Smooth muscle cell (in vitro differentiated cells): ENCODE measurements at regions not wholly inside any gene's neighbourhood (a gene's known extent, or its start where the extent isn't known, plus 50 kb on each side); places are given as distances from the start of the nearest gene placed in this dataset.
A peak's percentile ranks its signal among the peaks of the same experiment; 100 is the strongest.

ENCODE experiments used
- DNase-seq: peaks from one replicate; lab custom pipeline; 2025; ENCODE audit not compliant: unreplicated experiment; lab: John Stamatoyannopoulos, UW
- H2AFZ ChIP-seq: fragments of 200-600 bp; sonication (generic); 2 replicates; pipeline ENCODE4 v1.6.0; 2016; ENCODE audit warnings: antibody characterized with exemption, low read depth, mild to moderate bottlenecking
- H3F3A ChIP-seq: fragments of 200-600 bp; sonication (generic); 2 replicates; pipeline ENCODE4 v1.6.0; 2017; ENCODE audit warnings: antibody characterized with exemption, low read depth
- H3K27ac ChIP-seq: fragments of 200-600 bp; sonication (generic); 2 replicates; pipeline ENCODE4 v1.5.1; 2016; ENCODE audit warnings: low read depth, mild to moderate bottlenecking
- H3K27me3 ChIP-seq: fragments of 200-600 bp; sonication (generic); 2 replicates; pipeline ENCODE4 v1.6.1; 2016; ENCODE audit warnings: low read depth, mild to moderate bottlenecking
- H3K36me3 ChIP-seq: fragments of 200-600 bp; sonication (generic); 2 replicates; pipeline ENCODE4 v1.5.1; 2016; ENCODE audit warnings: low read depth
- H3K4me1 ChIP-seq: fragments of 200-600 bp; sonication (generic); 2 replicates; pipeline ENCODE4 v1.5.1; 2016; ENCODE audit warnings: low read depth
- H3K4me2 ChIP-seq: fragments of 200-600 bp; sonication (generic); 2 replicates; pipeline ENCODE4 v1.6.0; 2016; ENCODE audit warnings: mild to moderate bottlenecking
- H3K4me3 ChIP-seq: fragments of 200-600 bp; sonication (generic); 2 replicates; pipeline ENCODE4 v1.5.1; 2016; ENCODE audit warnings: mild to moderate bottlenecking
- H3K79me2 ChIP-seq: fragments of 200-600 bp; sonication (generic); 2 replicates; pipeline ENCODE4 v1.6.0; 2016; ENCODE audit warnings: low read depth, mild to moderate bottlenecking
- H3K9ac ChIP-seq: fragments of 200-600 bp; sonication (generic); 2 replicates; pipeline ENCODE4 v1.6.0; 2016; ENCODE audit warnings: low read depth
- H3K9me3 ChIP-seq: fragments of 200-600 bp; sonication (generic); replicated peaks from 2 replicates; pipeline ENCODE4 v1.5.1; 2016; ENCODE audit warnings: low read depth
- H4K20me1 ChIP-seq: fragments of 200-600 bp; sonication (generic); 2 replicates; pipeline ENCODE4 v1.6.0; 2016; ENCODE audit warnings: low read depth
- CTCF ChIP-seq: fragments of 200-600 bp; sonication (generic); IDR thresholded peaks from 2 replicates; pipeline ENCODE4 v1.5.1; 2017; ENCODE audit warnings: borderline replicate concordance, mild to moderate bottlenecking, antibody characterized with exemption; ENCODE audit not compliant: insufficient read depth, poor library complexity, severe bottlenecking
- WGBS: methylation state at CpG from one replicate; pipeline ENCODE4 v1.1.7; 2016; ENCODE audit warnings: low lambda C conversion rate; 5-methylcytosine and 5-hydroxymethylcytosine counted together

GRCh38 chr4:167616476-167616875 is 382.2 kb upstream of the SPOCK3 start:
- no peaks in the 10 kb centered on the region for H3K79me2 ChIP-seq
- no peak overlapping the region for H3K4me3 ChIP-seq
- H4K20me1 ChIP-seq = no peaks in the 10 kb centered on the region
- no peaks in the 10 kb centered on the region for H3K27me3 ChIP-seq
- no peaks in the 10 kb centered on the region for H3K4me1 ChIP-seq
- no peak overlapping the region for H2AFZ ChIP-seq
- H3F3A ChIP-seq = no peaks in the 10 kb centered on the region
- H3K9ac ChIP-seq = no peak overlapping the region
- no peak for TF ChIP-seq CTCF
- no peaks in the 10 kb centered on the region for H3K9me3 ChIP-seq
- no peak for DNase-seq
- H3K4me2 ChIP-seq = no peak overlapping the region
- no peaks in the 10 kb centered on the region for H3K36me3 ChIP-seq
- WGBS = 44% methylated on average over 1 of the region's 1 CpG
- H3K27ac ChIP-seq = no peak overlapping the region

- WGBS = 51% methylated on average over 10 of the region's 10 CpGs
- Histone ChIP-seq H3K27me3 (no peaks in the 10 kb centered on the region), H3K27ac (no peak overlapping the region), H3K4me3 (no peak overlapping the region), H3K79me2 (no peaks in the 10 kb centered on the region), H4K20me1 (no peaks in the 10 kb centered on the region), H3F3A (no peaks in the 10 kb centered on the region), H3K9me3 (no peaks in the 10 kb centered on the region), H3K9ac (no peak overlapping the region), H3K4me2 (no peak overlapping the region), H3K36me3 (no peaks in the 10 kb centered on the region), H3K4me1 (no peaks in the 10 kb centered on the region), H2AFZ (no peak overlapping the region)
- TF ChIP-seq CTCF = peak; percentile 84
- DNase-seq = no peak
Observed at GRCh38 chr4:167622481-167623240, 388.4 kb upstream of the SPOCK3 start.

- TF ChIP-seq CTCF = no peak
- Histone ChIP-seq H3K36me3 (no peaks in the 10 kb centered on the region), H3K4me1 (no peaks in the 10 kb centered on the region), H3K9ac (no peak overlapping the region), H3K27ac (no peak overlapping the region), H3K79me2 (no peaks in the 10 kb centered on the region), H3K4me2 (no peak overlapping the region), H3F3A (no peaks in the 10 kb centered on the region), H3K4me3 (no peak overlapping the region), H3K27me3 (no peaks in the 10 kb centered on the region), H2AFZ (no peak overlapping the region), H4K20me1 (no peaks in the 10 kb centered on the region), H3K9me3 (no peaks in the 10 kb centered on the region)
- no peak for DNase-seq
- WGBS = 82% methylated on average over 3 of the region's 3 CpGs
Observed at GRCh38 chr4:167623241-167623572, 388.9 kb upstream of the SPOCK3 start.

- Histone ChIP-seq H3K9me3 (no peaks in the 10 kb centered on the region), H3F3A (no peaks in the 10 kb centered on the region), H3K36me3 (no peaks in the 10 kb centered on the region), H2AFZ (no peak overlapping the region), H4K20me1 (no peaks in the 10 kb centered on the region), H3K79me2 (no peaks in the 10 kb centered on the region), H3K27ac (no peak overlapping the region), H3K9ac (no peak overlapping the region), H3K4me2 (no peak overlapping the region), H3K4me3 (no peak overlapping the region), H3K4me1 (no peaks in the 10 kb centered on the region), H3K27me3 (no peaks in the 10 kb centered on the region)
- no peak for DNase-seq
- 92% methylated on average over 2 of the region's 2 CpGs for WGBS
- no peak for TF ChIP-seq CTCF
Observed at GRCh38 chr4:167629272-167629671, 395.0 kb upstream of the SPOCK3 start.
